ENCODE measurements at regions not wholly inside any gene's neighbourhood (a gene's known extent, or its start where the extent isn't known, plus 50 kb on each side); places are given as distances from the start of the nearest gene placed in this dataset.
A peak's percentile ranks its signal among the peaks of the same experiment; 100 is the strongest.

DNA sequence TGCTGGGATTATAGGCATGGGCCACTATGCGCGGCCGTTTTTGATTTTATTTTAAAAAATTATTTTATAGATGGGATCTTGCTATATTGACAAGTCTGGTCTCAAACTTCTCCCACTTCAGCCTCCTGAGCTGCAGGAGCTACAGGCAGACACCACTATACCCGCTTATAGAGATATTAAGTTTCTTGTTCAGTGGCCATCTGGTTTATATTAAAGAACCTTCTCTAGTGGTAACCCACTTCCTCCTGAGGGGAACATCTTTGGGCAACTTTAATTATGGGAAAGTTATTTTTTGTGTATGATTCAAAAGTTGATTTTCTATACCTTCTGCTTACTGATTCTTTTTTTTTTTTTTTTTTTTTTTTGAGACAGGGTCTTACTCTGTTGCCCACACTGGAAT, 172.7 kb downstream of the KLF5 start:
- Histone ChIP-seq H3K4me3 (no peak overlapping the region), H3K27me3 (no peaks in the 10 kb centered on the region), H3K9me3 (ENCODE audit: low read depth) (no peaks in the 10 kb centered on the region), H3K36me3 (no peaks in the 10 kb centered on the region), H3K4me1 (ENCODE audit: low read depth) (no peaks in the 10 kb centered on the region), H3K27ac (no peak overlapping the region)
- no peak for DNase-seq (ENCODE audit: low read depth in 1 of 2, low spot score in 1 of 2)
- no peak for TF ChIP-seq CTCF (IDR thresholded peaks at IDR 0.05; ENCODE audit: low read depth, low read length)

- H3K9me3 ChIP-seq (ENCODE audit: low read depth) = no peaks in the 10 kb centered on the region
- H3K4me1 ChIP-seq (ENCODE audit: low read depth) = no peaks in the 10 kb centered on the region
- DNase-seq (ENCODE audit: low read depth in 1 of 2, low spot score in 1 of 2) = peak in 1 of 2 donors; percentile 16
- no peak overlapping the region for H3K4me3 ChIP-seq
- no peaks in the 10 kb centered on the region for H3K36me3 ChIP-seq
- no peaks in the 10 kb centered on the region for H3K27me3 ChIP-seq
- H3K27ac ChIP-seq = no peak overlapping the region
- no peak for TF ChIP-seq CTCF (IDR thresholded peaks at IDR 0.05; ENCODE audit: low read depth, low read length)
Observed at GRCh38 chr13:73230716-73231115, 171.9 kb downstream of the KLF5 start.

GRCh38 chr13:73228546-73228945, 169.7 kb downstream of the KLF5 start:
- Histone ChIP-seq H3K27ac (no peak overlapping the region), H3K4me1 (ENCODE audit: low read depth) (no peaks in the 10 kb centered on the region), H3K9me3 (ENCODE audit: low read depth) (no peaks in the 10 kb centered on the region), H3K36me3 (no peaks in the 10 kb centered on the region), H3K27me3 (no peaks in the 10 kb centered on the region), H3K4me3 (no peak overlapping the region)
- DNase-seq (ENCODE audit: low read depth in 1 of 2, low spot score in 1 of 2) = peak in 1 of 2 donors; percentile 10
- no peak for TF ChIP-seq CTCF (IDR thresholded peaks at IDR 0.05; ENCODE audit: low read depth, low read length)

DNA sequence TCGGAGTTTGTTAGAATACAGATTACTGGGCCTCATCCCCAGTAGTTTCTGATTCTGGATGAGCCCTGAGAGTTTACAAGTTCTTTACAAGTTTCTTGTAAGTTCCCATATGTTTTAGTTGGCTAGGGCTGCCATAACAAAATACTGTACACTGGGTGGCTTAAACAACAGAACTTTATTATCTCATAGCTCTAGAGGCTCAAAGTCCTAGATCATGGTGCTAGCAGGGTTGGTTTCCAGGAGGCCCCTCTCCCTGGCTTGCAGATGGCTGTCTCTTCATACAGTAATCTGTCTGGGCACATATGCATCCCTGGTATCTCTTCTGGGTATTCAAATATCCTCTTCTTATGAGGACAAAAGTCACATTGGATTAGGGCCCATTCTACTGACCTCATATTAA, 167.2 kb downstream of the KLF5 start:
- TF ChIP-seq CTCF (IDR thresholded peaks at IDR 0.05; ENCODE audit: low read depth, low read length) = no peak
- H3K4me3 ChIP-seq = no peak overlapping the region
- H3K27ac ChIP-seq = no peak overlapping the region

GRCh38 chr13:73224703-73225102, 165.9 kb downstream of the KLF5 start:
- H3K36me3 ChIP-seq = no peaks in the 10 kb centered on the region
- no peaks in the 10 kb centered on the region for H3K9me3 ChIP-seq (ENCODE audit: low read depth)
- no peaks in the 10 kb centered on the region for H3K4me1 ChIP-seq (ENCODE audit: low read depth)
- H3K4me3 ChIP-seq = no peak overlapping the region
- no peak overlapping the region for H3K27ac ChIP-seq
- H3K27me3 ChIP-seq = no peaks in the 10 kb centered on the region
- peak in 1 of 2 donors; percentile 41 for DNase-seq (ENCODE audit: low read depth in 1 of 2, low spot score in 1 of 2)
- no peak for TF ChIP-seq CTCF (IDR thresholded peaks at IDR 0.05; ENCODE audit: low read depth, low read length)

More for the DNA sequence above, 167.2 kb downstream of the KLF5 start:
- Histone ChIP-seq H3K4me1 (ENCODE audit: low read depth) (no peaks in the 10 kb centered on the region), H3K27me3 (no peaks in the 10 kb centered on the region), H3K36me3 (no peaks in the 10 kb centered on the region), H3K9me3 (ENCODE audit: low read depth) (no peaks in the 10 kb centered on the region)
- DNase-seq (ENCODE audit: low read depth in 1 of 2, low spot score in 1 of 2) = no peak

DNA sequence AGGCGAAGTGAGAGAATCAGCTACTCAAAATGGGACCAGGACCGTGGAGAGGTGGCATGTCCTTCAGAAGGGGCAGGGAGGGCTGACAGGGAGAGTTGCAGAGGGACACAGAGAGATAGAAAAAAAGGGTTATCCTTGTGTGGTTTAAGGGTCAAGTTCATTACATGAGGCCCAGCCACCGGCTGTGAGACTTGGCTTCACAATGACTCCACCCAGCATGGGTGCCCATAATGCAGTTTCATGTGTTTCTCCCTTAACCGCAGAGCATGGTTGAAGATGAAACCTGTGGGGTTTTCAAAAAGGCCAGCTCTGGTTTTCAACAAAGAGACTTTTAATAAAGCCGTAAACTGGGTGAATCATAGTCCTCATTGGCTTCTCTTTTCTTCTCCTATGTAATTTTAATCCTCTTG, 164.6 kb downstream of the KLF5 start:
- Histone ChIP-seq H3K27me3 (no peaks in the 10 kb centered on the region), H3K27ac (no peak overlapping the region), H3K36me3 (no peaks in the 10 kb centered on the region), H3K9me3 (ENCODE audit: low read depth) (no peaks in the 10 kb centered on the region), H3K4me1 (ENCODE audit: low read depth) (no peaks in the 10 kb centered on the region), H3K4me3 (no peak overlapping the region)
- no peak for DNase-seq (ENCODE audit: low read depth in 1 of 2, low spot score in 1 of 2)
- no peak for TF ChIP-seq CTCF (IDR thresholded peaks at IDR 0.05; ENCODE audit: low read depth, low read length)

Measured in cardiac muscle cell (in vitro differentiated cells and primary cell).